Duodenal mucosa (tissue), 2 donors: ENCODE measurements at regions not wholly inside any gene's neighbourhood (a gene's known extent, or its start where the extent isn't known, plus 50 kb on each side); places are given as distances from the start of the nearest gene placed in this dataset.

Experiments used
- H3K27ac ChIP-seq: one replicate; pipeline ENCODE4 v1.7.0; 2013; ENCODE audit warnings: low read depth, low read length
- H3K27me3 ChIP-seq, 2 donors: one replicate each; pipeline ENCODE4 v1.7.0; 2013; ENCODE audit warnings: low read length in 2 of 2, control low read depth in 1 of 2; ENCODE audit not compliant: insufficient read depth in 2 of 2, control insufficient read depth in 1 of 2
- H3K36me3 ChIP-seq, 2 donors: one replicate each; pipeline ENCODE4 v1.7.0; 2013; ENCODE audit warnings: low read length in 2 of 2, control low read depth in 1 of 2; ENCODE audit not compliant: insufficient read depth in 2 of 2, control insufficient read depth in 1 of 2
- H3K4me1 ChIP-seq, 2 donors: one replicate each; pipeline ENCODE4 v1.7.0; 2013; ENCODE audit warnings: low read length in 2 of 2, control low read depth in 1 of 2; ENCODE audit not compliant: insufficient read depth in 2 of 2, control insufficient read depth in 1 of 2
- H3K4me3 ChIP-seq, 2 donors: one replicate each; pipeline ENCODE4 v1.7.0; 2013; ENCODE audit warnings: low read length in 2 of 2, low read depth in 1 of 2
- H3K9ac ChIP-seq, 2 donors: one replicate each; pipeline ENCODE4 v1.7.0; 2013; ENCODE audit warnings: low read length in 2 of 2, low read depth in 1 of 2
- H3K9me3 ChIP-seq, 2 donors: one replicate each; pipeline ENCODE4 v1.7.0; 2013; ENCODE audit warnings: low read length in 2 of 2, control low read depth in 1 of 2; ENCODE audit not compliant: control insufficient read depth in 1 of 2

GRCh38 chr2:16509042-16509441 is 156.6 kb downstream of the CYRIA start:
- Histone ChIP-seq H3K9ac (no peak overlapping the region), H3K9me3 (no peaks in the 10 kb centered on the region), H3K4me1 (peaks cover 0 to 4% of the 10 kb centered on the region in 2 donors), H3K36me3 (no peaks in the 10 kb centered on the region), H3K27me3 (peaks cover 15 to 34% of the 10 kb centered on the region in 2 donors), H3K27ac (no peak overlapping the region), H3K4me3 (no peak overlapping the region)

DNA sequence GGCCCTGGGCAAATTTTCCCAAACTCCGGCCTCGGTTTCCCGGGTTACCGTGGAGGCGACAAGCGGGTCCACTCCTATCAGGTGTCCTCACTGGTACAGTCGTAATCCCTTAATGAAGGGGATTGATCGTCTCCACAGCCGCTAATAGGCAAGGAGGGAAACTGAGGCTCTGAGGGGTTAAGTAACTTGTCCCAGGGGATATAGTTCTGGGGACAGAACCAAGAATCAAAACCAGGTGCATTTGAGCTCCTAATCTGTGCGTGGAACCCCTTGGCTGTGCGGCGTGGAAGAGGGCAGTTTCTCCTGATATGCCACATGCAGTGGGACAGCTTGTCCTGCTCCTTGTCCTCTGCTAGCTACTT is 157.2 kb downstream of the CYRIA start:
- Histone ChIP-seq H3K4me1 (peaks cover 0 to 4% of the 10 kb centered on the region in 2 donors), H3K4me3 (no peak overlapping the region), H3K9me3 (no peaks in the 10 kb centered on the region), H3K27me3 (peaks cover 15 to 34% of the 10 kb centered on the region in 2 donors), H3K27ac (no peak overlapping the region), H3K36me3 (no peaks in the 10 kb centered on the region), H3K9ac (no peak overlapping the region)

- H3K27me3 ChIP-seq, result peaks cover 15 to 34% of the 10 kb centered on the region in 2 donors
- H3K9ac ChIP-seq, result no peak overlapping the region
- H3K4me1 ChIP-seq, result peaks cover 0 to 4% of the 10 kb centered on the region in 2 donors
- peak overlapping the region; percentile 48 to 50 for H3K4me3 ChIP-seq
- H3K36me3 ChIP-seq, result no peaks in the 10 kb centered on the region
- H3K9me3 ChIP-seq, result no peaks in the 10 kb centered on the region
- no peak overlapping the region for H3K27ac ChIP-seq
These were observed 157.8 kb downstream of the CYRIA start for GRCh38 chr2:16507655-16508489.

DNA sequence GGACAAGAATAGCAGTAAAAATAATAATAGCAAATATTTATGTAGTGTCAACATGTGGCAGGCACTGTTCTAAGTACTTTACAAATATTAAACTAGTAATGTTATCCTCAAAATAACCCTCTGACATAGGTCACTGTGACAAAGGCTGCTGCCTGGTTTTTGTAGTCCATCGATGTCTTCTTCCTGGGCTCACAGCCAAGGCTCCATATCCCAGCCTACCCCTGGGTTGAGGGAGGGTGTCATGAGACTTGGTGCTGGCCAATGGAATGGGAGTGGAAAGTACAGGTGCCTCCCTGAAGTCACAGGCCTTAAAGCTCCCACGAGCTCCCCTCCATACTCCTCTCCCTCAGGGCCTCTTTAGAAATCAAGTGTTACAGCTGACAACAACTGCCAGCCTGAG is 159.3 kb downstream of the CYRIA start:
- Histone ChIP-seq H3K27ac (no peak overlapping the region), H3K4me3 (no peak overlapping the region), H3K36me3 (no peaks in the 10 kb centered on the region), H3K9ac (no peak overlapping the region), H3K4me1 (peaks cover 0 to 4% of the 10 kb centered on the region in 2 donors), H3K9me3 (no peaks in the 10 kb centered on the region), H3K27me3 (peaks cover 15 to 30% of the 10 kb centered on the region in 2 donors)

DNA sequence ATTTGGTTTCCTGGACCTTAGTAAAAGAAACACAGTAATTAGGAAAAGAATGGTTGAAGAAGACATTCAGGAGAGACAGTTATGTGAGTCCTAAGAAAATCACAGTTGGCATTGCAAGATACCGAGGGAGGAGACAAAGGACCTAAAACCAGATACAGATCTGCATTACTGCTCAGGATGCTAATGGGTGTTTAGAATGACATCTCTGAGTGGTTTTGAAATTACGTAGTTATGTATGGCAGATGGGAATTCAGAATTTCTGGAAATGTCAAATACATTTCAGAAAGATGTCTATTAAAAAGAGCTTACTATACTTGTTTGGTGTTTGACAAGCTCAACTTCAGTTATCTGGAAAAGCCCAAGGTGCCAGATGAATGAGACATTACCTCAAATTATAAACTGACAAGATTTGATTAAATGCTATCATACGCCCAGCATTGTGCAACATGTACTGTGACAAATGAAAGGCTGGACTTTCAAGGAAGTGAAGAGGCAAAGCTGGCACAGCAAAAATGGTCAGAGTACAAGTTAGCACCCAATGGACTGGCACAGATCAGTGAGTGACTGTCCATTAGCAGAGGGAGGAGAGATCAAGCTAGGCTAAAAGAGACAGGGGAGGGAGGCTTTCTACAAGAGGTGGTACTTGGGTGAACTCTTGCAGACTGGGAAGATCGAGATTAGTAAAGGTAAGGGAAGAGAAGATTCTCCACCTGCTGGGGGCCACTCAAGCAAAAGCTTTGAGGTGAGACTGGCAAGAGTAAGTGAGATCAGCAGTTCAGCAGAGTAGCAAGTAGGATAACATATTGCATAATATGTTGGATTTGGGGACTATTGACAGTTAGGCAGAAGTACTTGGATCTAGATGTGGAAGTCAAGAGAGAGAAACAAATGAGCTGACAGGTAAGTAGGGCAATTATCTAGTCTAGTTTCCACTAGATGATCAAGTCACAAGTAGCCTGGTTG is 168.9 kb downstream of the CYRIA start:
- Histone ChIP-seq H3K27ac (no peak overlapping the region), H3K9ac (no peak overlapping the region), H3K36me3 (no peaks in the 10 kb centered on the region), H3K4me1 (peaks cover 5% of the 10 kb centered on the region in 2 donors), H3K4me3 (no peak overlapping the region), H3K27me3 (no peaks in the 10 kb centered on the region), H3K9me3 (no peaks in the 10 kb centered on the region)

DNA sequence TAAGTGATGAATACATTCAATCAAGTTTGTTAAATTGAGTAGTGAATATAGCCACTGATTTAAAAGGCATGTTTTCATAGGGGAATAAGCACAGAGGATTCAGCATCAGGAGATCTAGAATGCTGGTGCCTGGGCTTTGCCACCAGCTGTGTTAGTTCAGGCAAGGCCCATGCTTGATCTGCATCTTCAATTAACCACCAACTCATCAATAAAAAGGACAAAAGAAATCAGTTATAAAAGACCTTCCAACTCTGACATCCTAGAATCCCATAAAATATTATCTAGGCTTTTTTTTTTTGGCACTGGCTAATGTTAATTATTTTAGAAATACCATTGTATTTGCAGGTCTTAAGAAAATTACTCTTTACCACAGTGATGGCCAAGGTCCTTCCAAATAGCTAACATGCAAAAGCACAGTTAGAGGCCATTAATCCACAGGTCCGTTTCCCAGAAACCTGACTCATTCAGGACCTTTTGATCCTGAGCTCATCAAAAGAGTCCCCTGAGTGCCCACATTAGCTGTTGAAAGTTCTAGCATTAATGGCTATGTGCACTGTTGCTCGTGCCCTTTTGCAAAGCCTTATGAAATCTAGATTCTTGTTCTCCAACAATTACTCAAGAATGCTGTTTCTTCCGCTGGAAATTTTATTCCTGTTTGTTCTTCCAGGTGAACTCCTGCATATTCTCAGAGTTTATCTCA is 170.0 kb downstream of the CYRIA start:
- Histone ChIP-seq H3K27ac (no peak overlapping the region), H3K9ac (no peak overlapping the region), H3K27me3 (no peaks in the 10 kb centered on the region), H3K36me3 (no peaks in the 10 kb centered on the region), H3K4me3 (no peak overlapping the region), H3K4me1 (peaks cover 5% of the 10 kb centered on the region in 2 donors), H3K9me3 (no peaks in the 10 kb centered on the region)

- Histone ChIP-seq H3K36me3 (no peaks in the 10 kb centered on the region), H3K27ac (no peak overlapping the region), H3K9me3 (no peaks in the 10 kb centered on the region)
These were observed 170.7 kb downstream of the CYRIA start for GRCh38 chr2:16494836-16495508.

DNA sequence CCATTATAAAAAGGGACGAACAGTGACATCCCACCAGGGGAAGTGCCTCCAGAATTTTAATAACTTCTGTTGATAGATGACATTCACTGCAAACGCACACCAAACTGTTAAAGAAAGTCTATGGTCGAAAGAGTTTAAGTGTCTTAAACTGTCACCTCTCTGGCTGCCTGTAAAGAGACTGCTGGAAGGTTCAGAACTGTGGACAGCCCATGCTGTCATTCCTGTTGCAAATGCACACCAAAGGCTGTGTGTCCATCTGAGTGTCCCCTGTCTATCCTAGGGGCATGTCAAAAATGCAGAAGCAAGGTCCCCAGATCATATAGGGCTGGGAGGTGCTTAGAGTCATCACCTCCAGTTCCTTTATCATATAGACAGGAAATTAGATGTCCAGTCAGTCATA is 171.8 kb downstream of the CYRIA start:
- Histone ChIP-seq H3K4me1 (peaks cover 5% of the 10 kb centered on the region in 2 donors), H3K4me3 (no peak overlapping the region), H3K9me3 (no peaks in the 10 kb centered on the region), H3K9ac (no peak overlapping the region), H3K27ac (no peak overlapping the region), H3K36me3 (no peaks in the 10 kb centered on the region), H3K27me3 (no peaks in the 10 kb centered on the region)

More at GRCh38 chr2:16494836-16495508, 170.7 kb downstream of the CYRIA start:
- Histone ChIP-seq H3K27me3 (no peaks in the 10 kb centered on the region), H3K4me3 (no peak overlapping the region), H3K9ac (no peak overlapping the region), H3K4me1 (peaks cover 5% of the 10 kb centered on the region in 2 donors)

- Histone ChIP-seq H3K9ac (no peak overlapping the region), H3K4me1 (no peaks in the 10 kb centered on the region), H3K4me3 (no peak overlapping the region), H3K27ac (no peak overlapping the region), H3K36me3 (no peaks in the 10 kb centered on the region), H3K27me3 (no peaks in the 10 kb centered on the region), H3K9me3 (no peaks in the 10 kb centered on the region)
These were observed 177.9 kb downstream of the CYRIA start for GRCh38 chr2:16487686-16488085.
